ENCODE measurements at regions not wholly inside any gene's neighbourhood (a gene's known extent, or its start where the extent isn't known, plus 50 kb on each side); places are given as distances from the start of the nearest gene placed in this dataset.

DNA sequence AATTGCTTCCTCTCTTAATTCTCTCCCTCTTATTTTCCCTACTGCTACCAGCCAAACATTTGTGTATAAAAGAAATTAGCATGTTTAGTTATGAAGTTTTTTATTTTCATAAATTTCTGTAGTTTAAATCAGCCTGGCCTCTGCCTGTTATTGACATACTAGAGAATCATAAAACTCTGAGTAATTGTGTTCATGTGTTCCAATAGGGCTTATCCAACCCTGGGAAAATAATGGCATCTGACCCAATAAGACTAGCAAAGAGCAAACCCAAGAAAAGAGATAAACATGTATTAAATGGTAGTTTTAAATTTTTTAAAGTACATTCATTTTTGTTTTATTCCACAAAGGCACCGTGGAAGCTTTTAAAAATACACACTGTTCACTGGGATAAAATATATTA, 404.3 kb downstream of the HLX start:
- TF ChIP-seq, protein P1, sequence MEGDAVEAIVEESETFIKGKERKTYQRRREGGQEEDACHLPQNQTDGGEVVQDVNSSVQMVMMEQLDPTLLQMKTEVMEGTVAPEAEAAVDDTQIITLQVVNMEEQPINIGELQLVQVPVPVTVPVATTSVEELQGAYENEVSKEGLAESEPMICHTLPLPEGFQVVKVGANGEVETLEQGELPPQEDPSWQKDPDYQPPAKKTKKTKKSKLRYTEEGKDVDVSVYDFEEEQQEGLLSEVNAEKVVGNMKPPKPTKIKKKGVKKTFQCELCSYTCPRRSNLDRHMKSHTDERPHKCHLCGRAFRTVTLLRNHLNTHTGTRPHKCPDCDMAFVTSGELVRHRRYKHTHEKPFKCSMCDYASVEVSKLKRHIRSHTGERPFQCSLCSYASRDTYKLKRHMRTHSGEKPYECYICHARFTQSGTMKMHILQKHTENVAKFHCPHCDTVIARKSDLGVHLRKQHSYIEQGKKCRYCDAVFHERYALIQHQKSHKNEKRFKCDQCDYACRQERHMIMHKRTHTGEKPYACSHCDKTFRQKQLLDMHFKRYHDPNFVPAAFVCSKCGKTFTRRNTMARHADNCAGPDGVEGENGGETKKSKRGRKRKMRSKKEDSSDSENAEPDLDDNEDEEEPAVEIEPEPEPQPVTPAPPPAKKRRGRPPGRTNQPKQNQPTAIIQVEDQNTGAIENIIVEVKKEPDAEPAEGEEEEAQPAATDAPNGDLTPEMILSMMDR (CRISPR knock-in tag; IDR thresholded peaks at IDR 0.05): no peak
- TF ChIP-seq RAD21 (CRISPR knock-in tag; IDR thresholded peaks at IDR 0.05) (no peak), TAF1 (CRISPR knock-in tag; IDR thresholded peaks at IDR 0.05) (no peak), TCF7L2 (IDR thresholded peaks at IDR 0.05; ENCODE audit: low read depth, low read length) (no peak), MTA3 (CRISPR knock-in tag; IDR thresholded peaks at IDR 0.05) (no peak), ELF3 (CRISPR knock-in tag; IDR thresholded peaks at IDR 0.05) (no peak)
- TF ChIP-seq, protein P2, sequence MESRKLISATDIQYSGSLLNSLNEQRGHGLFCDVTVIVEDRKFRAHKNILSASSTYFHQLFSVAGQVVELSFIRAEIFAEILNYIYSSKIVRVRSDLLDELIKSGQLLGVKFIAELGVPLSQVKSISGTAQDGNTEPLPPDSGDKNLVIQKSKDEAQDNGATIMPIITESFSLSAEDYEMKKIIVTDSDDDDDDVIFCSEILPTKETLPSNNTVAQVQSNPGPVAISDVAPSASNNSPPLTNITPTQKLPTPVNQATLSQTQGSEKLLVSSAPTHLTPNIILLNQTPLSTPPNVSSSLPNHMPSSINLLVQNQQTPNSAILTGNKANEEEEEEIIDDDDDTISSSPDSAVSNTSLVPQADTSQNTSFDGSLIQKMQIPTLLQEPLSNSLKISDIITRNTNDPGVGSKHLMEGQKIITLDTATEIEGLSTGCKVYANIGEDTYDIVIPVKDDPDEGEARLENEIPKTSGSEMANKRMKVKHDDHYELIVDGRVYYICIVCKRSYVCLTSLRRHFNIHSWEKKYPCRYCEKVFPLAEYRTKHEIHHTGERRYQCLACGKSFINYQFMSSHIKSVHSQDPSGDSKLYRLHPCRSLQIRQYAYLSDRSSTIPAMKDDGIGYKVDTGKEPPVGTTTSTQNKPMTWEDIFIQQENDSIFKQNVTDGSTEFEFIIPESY (CRISPR knock-in tag; IDR thresholded peaks at IDR 0.05): no peak

Measured in HepG2 (cell line).